AG10803 (cell line): ENCODE measurements at regions not wholly inside any gene's neighbourhood (a gene's known extent, or its start where the extent isn't known, plus 50 kb on each side); places are given as distances from the start of the nearest gene placed in this dataset.

Experiments used
- DNase-seq: peaks from one replicate; pipeline ENCODE4 v3.0.0; 2010; ENCODE audit warnings: low read depth
- H3K4me3 ChIP-seq: 2 replicates; pipeline ENCODE4 v1.5.1; 2011; ENCODE audit warnings: mild to moderate bottlenecking, low read length, control low read depth
- CTCF ChIP-seq: conservative IDR thresholded peaks from 2 replicates; pipeline ENCODE4 v1.5.1; 2011; ENCODE audit warnings: mild to moderate bottlenecking, low read length, control low read depth, inconsistent platforms

DNA sequence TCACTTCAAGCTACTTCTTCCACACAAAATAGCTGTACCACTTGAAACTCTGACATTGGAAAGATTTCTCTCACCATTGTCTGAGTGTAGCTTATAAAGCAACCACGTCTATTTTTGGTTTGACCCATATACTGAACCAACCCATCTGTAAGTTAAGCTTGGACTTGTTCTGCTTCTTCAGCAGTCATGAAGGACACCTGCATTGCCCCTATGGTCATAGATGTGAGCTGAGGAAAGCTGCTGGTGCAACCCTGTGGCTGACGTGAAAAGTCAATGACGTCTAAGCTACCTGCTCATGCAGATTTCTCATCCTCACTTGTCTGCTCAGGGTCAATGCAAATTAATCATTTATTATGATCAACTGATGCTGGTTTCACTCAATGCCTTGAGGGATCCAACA lies 417.4 kb downstream of the CETN3 start:
- no peak for TF ChIP-seq CTCF
- no peak for DNase-seq
- no peak overlapping the region for H3K4me3 ChIP-seq

- no peak overlapping the region for H3K4me3 ChIP-seq
- no peak for DNase-seq
- TF ChIP-seq CTCF = no peak
Measured at GRCh38 chr5:89991592-89991991, 418.0 kb downstream of the CETN3 start.

- no peak for DNase-seq
- no peak for TF ChIP-seq CTCF
- H3K4me3 ChIP-seq = no peak overlapping the region
Measured at GRCh38 chr5:89989776-89990175, 419.8 kb downstream of the CETN3 start.

DNA sequence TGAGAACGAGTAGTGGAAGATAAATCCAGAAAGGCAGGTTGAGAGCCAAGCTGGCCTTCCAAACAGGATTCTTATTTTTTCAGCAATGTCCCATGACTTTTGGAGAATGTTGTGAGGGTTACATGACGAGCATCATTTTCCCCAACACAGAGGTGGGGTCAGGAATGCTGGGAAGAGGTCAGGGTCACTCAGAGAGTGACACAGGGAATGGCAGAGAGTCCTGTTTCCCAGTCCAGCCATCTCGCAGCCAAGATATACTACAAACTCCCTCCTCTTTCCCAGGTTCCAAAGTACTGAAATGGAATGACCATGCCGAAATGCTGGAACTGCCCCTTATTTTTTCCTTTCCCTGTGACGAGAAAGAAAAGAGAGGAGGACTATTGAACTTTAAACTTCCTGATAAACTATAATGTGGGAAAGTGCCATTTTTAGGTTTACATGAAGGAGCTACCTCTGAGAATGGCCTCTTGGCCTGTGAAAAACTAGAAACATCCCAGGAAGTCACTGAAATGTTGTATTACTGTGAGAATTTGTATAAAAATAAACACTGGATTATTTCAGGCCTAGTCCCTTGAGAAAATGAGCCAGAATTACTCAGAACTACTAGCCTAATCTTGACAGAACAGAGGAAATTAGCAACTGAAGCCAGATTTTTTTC lies 420.4 kb downstream of the CETN3 start:
- TF ChIP-seq CTCF = no peak
- peak; percentile 21 for DNase-seq
- no peak overlapping the region for H3K4me3 ChIP-seq

- no peak for TF ChIP-seq CTCF
- no peak for DNase-seq
- no peak overlapping the region for H3K4me3 ChIP-seq
Measured at GRCh38 chr5:89988129-89988810, 421.3 kb downstream of the CETN3 start.

DNA sequence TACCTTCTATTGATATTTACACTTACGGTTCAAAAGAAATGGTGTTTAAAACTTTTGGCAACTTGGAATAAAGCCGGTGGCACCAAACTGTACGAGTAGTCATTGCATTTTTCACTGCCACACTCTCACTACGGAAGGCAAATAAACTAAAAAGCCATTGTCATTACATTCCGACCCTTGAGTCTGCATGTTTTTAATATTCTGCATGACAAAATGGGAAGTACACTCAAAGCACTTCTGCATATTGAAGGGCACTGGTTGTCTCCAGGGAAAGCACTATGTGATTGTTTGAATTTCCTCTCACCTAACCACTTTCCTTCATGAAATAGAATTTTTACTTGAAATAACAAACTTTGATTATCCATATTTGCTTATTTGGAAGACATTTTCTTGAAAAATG lies 426.3 kb downstream of the CETN3 start:
- H3K4me3 ChIP-seq = no peak overlapping the region
- no peak for DNase-seq
- no peak for TF ChIP-seq CTCF

DNA sequence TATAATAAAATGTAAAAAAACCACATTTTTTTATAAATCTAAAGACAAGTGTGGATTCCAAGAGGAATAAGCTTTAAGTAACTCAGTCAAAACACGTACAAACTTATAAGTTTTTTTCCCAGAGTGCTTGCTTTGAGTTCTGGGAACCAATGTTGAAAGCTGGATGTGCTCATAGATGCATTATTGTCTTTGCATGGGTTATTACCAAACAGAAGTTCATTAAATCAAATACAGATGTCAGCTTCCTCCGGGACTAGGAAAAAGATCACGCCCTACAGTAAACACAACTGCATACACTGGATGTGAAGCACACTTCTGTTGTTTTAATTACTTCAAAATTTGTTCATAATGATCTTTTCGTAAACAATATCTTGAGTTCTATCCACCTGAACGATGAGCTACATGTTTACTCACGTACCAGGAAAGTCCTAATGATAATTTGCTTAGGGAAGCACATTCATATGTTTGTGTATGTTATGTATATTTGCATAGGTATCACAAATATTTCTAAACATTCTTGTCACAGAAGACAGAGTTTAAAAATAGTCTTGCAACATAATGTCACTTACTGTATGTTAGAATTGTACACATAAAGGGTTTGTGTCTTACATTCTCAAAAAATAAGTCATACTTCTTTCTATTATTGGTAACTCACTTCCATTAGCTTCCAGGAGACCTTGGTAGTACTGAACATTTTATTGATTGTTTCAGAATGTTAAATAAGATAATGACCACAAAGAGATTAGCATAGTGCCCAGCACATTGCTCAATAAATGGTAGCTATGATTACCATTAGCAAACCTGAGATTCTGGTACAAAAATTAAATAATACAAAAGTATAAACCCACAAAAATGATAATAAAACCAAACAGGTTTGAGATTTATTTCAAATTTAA lies 427.4 kb downstream of the CETN3 start:
- DNase-seq = peak; percentile 65
- no peak for TF ChIP-seq CTCF
- H3K4me3 ChIP-seq = no peak overlapping the region
